Testis (tissue), 2 donors: ENCODE measurements at regions not wholly inside any gene's neighbourhood (a gene's known extent, or its start where the extent isn't known, plus 50 kb on each side); places are given as distances from the start of the nearest gene placed in this dataset.

Experiments
- DNase-seq: peaks from one replicate; pipeline ENCODE4 v3.0.0-alpha.2; 2019
- H3K27ac ChIP-seq, 2 donors: fragments of 200-600 bp; sonication (generic); one replicate each; pipeline ENCODE4 v1.5.1; 2019
- H3K27me3 ChIP-seq: fragments of 200-600 bp; sonication (generic); one replicate; pipeline ENCODE4 v1.5.1; 2019
- H3K36me3 ChIP-seq: fragments of 200-600 bp; sonication (generic); one replicate; pipeline ENCODE4 v1.5.1; 2017; ENCODE audit warnings: low read depth; ENCODE audit errors: missing control alignments
- H3K4me1 ChIP-seq: fragments of 200-600 bp; sonication (generic); one replicate; pipeline ENCODE4 v1.5.1; 2019
- H3K4me3 ChIP-seq, 2 donors: fragments of 200-600 bp; sonication (generic); one replicate each; pipeline ENCODE4 v1.5.1; 2017 to 2019
- H3K9me3 ChIP-seq: fragments of 200-600 bp; sonication (generic); one replicate; pipeline ENCODE4 v1.5.1; 2017
- CTCF ChIP-seq, 3 experiments: fragments of 450-650 bp in 2 of 3; fragments of 200-600 bp in 1 of 3; sonication (generic) in 1 of 3; IDR thresholded peaks; one replicate each; pipeline ENCODE4 v1.5.1; 2016 to 2019; ENCODE audit warnings: antibody characterized with exemption in 3 of 3, mild to moderate bottlenecking in 2 of 3, moderate library complexity in 1 of 3
- POLR2A ChIP-seq: fragments of 450-650 bp; IDR thresholded peaks from one replicate; pipeline ENCODE4 v1.6.1; 2017; ENCODE audit warnings: antibody characterized with exemption, mild to moderate bottlenecking, moderate library complexity
- WGBS, 2 donors: methylation state at CpG; one replicate each; pipeline ENCODE4 v1.1.5; 2018; 5-methylcytosine and 5-hydroxymethylcytosine counted together
- intact Hi-C: fragments of 100-400 bp; cut with DNase I; formaldehyde crosslinking; loops from one replicate; pipeline ENCODE4 v1.15.1; 2023; ENCODE audit warnings: low total_unique reads

DNA sequence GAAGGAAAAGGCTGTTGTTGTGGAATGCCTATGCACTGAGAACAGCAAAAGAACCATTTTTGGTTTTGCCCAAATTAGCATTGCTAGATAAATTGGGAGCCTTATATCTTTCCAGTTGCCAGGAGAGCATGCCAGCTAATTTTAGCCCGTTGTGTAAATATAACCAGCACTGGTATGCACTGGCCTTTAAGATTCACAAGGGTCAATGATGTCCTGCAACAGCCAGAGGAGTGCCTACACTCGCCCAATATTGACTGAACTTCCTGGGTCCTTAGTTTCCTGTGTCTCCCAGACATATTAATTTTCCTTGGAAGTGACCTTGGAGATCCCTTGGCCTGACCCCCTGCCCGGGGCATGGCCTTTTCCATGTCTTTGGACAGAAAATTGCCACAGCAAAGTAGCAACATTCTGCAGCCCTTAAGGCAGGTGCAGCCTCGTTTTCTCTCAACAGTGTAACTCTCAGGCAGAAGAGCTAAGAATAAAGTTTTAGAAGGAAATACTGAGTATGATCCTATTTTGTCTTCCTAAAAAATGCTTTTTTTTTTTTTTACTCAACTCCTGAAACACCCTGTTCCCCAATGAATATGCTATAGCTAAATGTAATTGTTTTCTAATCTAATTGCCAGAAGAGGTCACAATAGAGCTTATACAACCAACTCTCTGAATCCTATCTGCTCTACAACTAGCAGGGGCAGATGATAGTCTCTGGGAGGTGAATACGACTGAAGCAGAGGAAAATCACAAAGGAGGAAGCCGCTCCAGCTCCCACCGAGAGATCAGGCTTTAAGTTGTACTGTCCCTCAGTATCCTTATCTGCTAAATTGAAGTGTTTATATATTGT, 131.9 kb upstream of the PCGF5 start:
- H3K27ac ChIP-seq, result no peak overlapping the region
- no peak overlapping the region for H3K4me3 ChIP-seq
- no peaks in the 10 kb centered on the region for H3K4me1 ChIP-seq
- intact Hi-C loops, result no loop called here
- H3K27me3 ChIP-seq, result no peaks in the 10 kb centered on the region
- TF ChIP-seq CTCF (IDR thresholded peaks at IDR 0.05), result no peak
- TF ChIP-seq POLR2A, result no peak
- 64 to 68% methylated on average over 7 of the region's 7 CpGs for WGBS, 2 donors
- no peak for DNase-seq
- no peaks in the 10 kb centered on the region for H3K9me3 ChIP-seq
- H3K36me3 ChIP-seq, result no peaks in the 10 kb centered on the region

GRCh38 chr10:91090761-91091529, 129.5 kb upstream of the PCGF5 start:
- Histone ChIP-seq H3K4me1 (no peaks in the 10 kb centered on the region), H3K27me3 (no peaks in the 10 kb centered on the region), H3K36me3 (no peaks in the 10 kb centered on the region), H3K4me3 (no peak overlapping the region), H3K27ac (no peak overlapping the region), H3K9me3 (no peaks in the 10 kb centered on the region)
- no peak for TF ChIP-seq CTCF (IDR thresholded peaks at IDR 0.05)
- TF ChIP-seq POLR2A, result no peak
- WGBS, 2 donors, result 73 to 77% methylated on average over 5 of the region's 5 CpGs
- intact Hi-C loops, result no loop called here
- no peak for DNase-seq

GRCh38 chr10:91091780-91092179, 128.7 kb upstream of the PCGF5 start:
- no peak for TF ChIP-seq POLR2A
- TF ChIP-seq CTCF (IDR thresholded peaks at IDR 0.05), result no peak
- DNase-seq, result no peak
- no peak overlapping the region for H3K4me3 ChIP-seq
- 94 to 97% methylated on average over 2 of the region's 2 CpGs for WGBS, 2 donors
- H3K27me3 ChIP-seq, result no peaks in the 10 kb centered on the region
- no peak overlapping the region for H3K27ac ChIP-seq
- H3K9me3 ChIP-seq, result no peaks in the 10 kb centered on the region
- no peaks in the 10 kb centered on the region for H3K36me3 ChIP-seq
- intact Hi-C loops, result no loop called here
- no peaks in the 10 kb centered on the region for H3K4me1 ChIP-seq

GRCh38 chr10:91096274-91096673, 124.2 kb upstream of the PCGF5 start:
- Histone ChIP-seq H3K27me3 (no peaks in the 10 kb centered on the region), H3K36me3 (no peaks in the 10 kb centered on the region), H3K4me3 (no peak overlapping the region), H3K9me3 (no peaks in the 10 kb centered on the region), H3K4me1 (no peaks in the 10 kb centered on the region), H3K27ac (no peak overlapping the region)
- intact Hi-C loops, result no loop called here
- TF ChIP-seq CTCF (IDR thresholded peaks at IDR 0.05), result no peak
- no peak for TF ChIP-seq POLR2A
- no peak for DNase-seq
- 77 to 85% methylated on average over 3 of the region's 3 CpGs for WGBS, 2 donors
